Hematopoietic multipotent progenitor cell treated with erythropoietin and hydrocortisone succinate and interleukin-3 and kit ligand, for 15 days (in vitro differentiated cells): ENCODE measurements at regions not wholly inside any gene's neighbourhood (a gene's known extent, or its start where the extent isn't known, plus 50 kb on each side); places are given as distances from the start of the nearest gene placed in this dataset.
A peak's percentile ranks its signal among the peaks of the same experiment; 100 is the strongest.
"Not testable (repeated sequence)": the region's sequence is repeated elsewhere in the genome, so short reads cannot be mapped to it uniquely, and the experiment has no call there.

Experiments
- DNase-seq: peaks from one replicate; pipeline ENCODE4 v3.0.0-alpha.2; 2015; ENCODE audit warnings: low spot score

DNA sequence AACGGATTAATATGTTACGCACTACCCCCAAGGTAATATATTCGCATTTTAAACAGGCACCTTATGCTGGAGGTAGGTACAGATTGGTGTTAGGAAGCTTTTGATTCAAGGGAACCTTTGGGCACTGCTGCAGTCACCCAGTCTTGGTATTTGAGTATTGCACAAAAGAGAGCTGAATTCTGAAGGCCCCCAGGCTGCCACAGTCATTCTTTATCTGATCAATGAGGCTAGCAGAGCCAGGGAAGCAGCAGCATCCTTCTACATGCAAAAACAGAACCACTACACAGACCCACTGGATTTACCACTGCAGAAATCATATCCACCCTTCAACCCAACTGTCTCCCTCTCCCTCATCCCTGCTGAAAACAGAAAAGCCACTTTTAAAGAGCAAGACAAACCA is 121.2 kb upstream of the GRIN3A start:
- DNase-seq, result no peak

DNA sequence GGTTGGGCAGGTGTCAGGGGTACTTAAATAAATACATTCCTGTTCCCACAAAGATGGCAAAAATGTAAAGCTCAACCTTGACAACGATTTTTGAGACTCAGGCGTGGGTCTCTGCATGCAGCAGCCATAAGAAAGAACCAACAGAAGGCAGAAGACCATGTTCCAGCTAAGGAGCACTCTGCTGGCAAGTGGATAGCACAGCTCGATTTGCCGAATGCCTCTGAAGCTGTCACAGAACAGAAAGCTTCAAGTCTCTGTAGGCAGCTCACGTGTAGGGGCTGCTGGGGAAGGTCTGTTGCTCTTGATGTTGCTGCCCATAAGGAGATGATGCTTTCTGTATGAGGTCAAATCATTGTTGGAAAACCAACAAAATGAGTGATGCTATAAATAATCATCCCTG is 119.6 kb upstream of the GRIN3A start:
- no peak for DNase-seq

DNA sequence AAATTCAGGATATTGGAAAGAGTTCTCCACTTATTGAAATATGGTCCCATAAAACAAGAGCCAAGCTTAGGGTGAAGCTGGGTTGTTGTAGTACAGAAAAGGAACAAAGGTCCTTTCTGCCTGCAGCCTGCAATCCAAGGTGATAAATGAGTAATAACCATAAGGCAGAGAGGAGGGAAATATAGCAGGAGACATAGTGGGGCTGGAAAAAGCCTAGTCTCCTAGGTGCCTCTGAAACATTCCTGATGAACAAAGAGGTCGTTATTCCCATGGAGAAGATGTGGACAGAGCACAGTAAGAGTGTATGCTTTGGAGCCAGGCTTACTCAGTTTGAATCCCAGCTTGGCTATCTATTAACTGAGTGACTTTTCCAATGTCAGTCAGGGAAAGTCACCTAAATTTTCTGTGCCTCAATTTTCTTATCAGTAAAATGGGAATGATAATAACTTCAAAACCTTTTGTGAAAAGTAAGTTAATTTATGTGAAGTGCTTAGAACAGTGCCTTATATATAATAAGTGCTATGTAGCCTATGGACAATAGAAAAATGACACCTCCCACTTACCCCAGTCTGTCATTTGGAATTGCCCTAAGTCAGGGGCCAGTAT is 110.8 kb upstream of the GRIN3A start:
- DNase-seq, result no peak

DNA sequence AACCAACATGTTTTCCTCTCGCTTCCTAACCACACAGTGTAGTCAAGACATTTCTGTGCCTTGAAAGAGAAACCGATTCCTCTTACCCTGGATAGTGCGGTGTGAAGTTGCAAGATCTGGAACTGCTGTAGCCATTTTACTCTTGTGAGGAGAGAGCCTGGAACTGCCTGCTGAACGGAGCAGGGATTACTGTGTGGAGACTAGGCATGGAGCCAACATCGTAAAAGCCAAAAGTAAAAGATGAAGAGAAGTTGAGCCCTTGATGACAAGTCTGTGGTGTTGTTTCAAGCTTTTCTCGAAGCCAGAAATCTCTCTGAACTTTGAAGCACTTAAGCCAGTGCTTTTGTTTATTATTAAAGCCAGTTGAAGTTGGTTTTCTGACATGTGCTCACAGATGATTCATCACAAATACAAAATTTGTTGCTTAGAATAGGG is 110.1 kb upstream of the GRIN3A start:
- DNase-seq, result no peak

DNA sequence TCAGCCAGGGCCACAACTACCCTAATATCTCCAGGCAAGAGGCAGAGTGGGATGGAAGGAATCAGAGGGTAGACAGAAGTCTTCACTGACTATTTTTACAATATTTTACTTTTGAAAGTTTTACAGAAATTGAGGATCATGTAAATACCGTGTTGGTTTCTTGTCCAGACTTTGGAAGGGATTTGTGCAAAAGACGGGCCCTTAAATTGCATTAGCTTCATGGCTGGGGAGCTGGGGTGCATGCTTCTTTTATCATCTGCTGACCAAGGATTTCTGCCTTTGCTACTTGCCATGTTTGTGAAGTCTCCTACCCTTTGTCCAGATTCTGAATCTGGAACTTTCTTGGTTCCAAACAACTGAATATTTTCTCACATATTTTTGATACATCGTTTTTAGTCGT is 107.7 kb upstream of the GRIN3A start:
- no peak for DNase-seq

DNA sequence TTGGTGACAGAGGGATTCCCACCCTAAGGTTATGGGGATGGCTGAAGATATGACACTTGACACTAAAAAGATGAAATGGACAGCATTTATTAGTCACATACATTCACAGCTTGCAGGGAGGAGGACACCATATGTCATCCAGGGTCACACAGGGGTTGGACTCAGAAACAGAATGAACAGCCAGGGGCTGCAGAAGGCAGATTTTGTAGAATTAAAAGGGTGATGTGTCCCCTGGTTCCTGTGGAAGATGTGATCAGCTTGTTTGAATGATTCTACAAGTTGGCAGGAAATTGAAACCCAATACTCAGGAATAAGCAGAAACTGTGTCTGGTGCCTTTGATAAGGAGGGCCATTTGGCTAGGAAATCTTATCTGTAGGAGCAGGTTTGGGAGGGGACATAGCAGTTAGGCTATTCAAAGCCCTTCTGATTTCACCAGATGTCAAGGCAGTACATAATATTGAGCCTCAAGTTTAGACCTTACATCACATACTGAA is 102.3 kb upstream of the GRIN3A start:
- peak; percentile 90 for DNase-seq

DNA sequence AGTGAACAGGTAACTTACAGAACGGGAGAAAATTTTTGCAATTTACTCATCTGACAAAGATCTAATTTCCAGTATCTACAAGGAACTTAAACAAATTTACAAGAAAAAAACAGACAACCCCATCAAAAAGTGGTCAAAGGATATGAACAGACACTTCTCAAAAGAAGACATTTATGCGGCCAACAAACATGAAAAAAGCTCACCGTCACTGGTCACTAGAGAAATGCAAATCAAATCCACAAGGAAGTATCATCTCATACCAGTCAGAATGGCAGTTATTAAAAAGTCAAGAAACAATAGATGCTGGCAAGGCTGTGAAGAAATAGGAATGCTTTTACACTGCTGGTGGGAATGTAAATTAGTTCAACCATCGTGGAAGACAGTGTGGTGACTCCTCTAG is 100.5 kb upstream of the GRIN3A start:
- not testable (repeated sequence) for DNase-seq

DNA sequence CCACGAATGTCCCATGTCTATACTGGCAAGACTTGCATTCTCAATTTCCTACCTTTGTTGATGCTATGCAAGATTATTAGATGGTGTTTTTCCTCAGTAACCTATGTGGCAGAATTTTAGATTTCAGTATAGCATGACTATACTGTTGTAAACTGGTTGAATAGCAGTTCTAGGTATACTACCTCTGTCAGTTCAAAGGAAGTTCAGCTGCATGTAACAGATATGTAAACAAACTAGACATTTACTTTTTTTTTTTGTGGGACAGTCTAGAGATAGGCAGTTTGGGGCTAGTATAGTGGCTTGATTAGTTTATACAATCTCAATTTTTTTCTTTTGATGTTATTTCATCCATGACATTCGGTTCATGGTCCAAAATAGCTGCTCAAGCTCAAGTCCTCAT is 97.6 kb upstream of the GRIN3A start:
- DNase-seq, result no peak

DNA sequence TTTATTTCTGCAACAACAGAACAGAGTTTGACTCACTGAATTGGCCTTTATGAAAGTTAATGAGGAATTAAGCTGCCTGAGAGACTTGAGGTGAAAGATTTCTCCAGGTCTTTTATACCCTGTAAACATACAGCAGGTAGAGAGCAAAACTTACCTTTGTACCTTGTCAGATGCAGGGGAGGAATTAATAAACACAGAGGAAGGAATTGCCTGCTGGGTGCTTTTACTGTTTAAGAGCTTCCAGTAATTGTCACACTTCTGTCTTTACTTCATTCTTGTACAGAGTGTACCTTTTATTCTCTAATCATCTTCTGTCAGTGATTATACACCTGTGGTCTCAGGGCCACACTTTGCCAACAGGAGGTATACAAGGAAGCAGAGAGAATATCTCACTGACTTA is 94.0 kb upstream of the GRIN3A start:
- DNase-seq, result no peak

DNA sequence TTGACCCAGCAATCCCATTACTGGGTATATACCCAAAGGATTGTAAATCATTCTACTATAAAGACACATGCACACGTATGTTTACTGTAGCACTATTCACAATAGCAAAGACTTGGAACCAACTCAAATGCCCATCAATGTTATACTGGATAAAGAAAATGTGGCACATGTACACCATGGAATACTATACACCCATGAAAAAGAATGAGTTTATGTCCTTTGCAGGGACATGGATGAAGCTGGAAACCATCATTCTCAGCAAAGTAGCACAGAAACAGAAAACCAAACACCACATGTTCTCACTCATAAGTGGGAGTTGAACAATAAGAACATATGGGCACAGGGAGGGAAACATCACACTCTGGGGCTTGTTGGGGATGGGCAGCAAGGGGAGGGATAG is 83.0 kb upstream of the GRIN3A start:
- DNase-seq, result not testable (repeated sequence)

DNA sequence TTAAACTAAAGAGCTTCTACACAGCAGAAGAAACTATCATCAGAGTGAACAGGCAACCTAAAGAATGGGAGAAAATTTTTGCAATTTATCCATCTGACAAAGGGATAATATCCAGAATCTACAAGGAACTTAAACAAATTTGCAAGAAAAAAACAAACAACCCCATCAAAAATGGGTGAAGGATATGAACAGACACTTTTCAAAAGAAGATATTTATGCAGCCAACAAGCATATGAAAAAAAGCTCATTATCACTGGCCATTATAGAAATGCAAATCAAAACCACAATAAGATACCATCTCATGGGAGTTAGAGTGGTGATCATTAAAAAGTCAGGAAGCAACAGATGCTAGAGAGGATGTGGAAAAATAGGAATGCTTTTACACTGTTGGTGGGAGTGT is 82.5 kb upstream of the GRIN3A start:
- not testable (repeated sequence) for DNase-seq

DNA sequence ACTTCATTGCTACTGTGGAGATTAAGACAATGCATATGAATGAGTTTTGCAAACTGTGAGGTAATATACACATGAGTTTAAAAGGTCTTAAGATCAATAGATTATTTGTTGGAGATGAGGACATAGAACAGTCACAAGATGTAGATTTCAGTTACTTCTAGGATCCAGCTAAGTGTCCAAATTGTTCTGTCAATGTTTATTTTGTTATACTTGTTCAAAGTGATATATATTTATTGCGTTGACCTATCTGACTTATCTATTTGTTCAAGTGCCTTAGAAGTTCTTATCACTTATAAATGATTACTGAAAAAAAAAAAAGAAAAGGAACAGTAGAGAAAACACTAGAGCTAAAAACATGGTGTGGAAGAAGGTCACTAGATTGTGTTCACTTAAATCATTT is 75.6 kb upstream of the GRIN3A start:
- no peak for DNase-seq

DNA sequence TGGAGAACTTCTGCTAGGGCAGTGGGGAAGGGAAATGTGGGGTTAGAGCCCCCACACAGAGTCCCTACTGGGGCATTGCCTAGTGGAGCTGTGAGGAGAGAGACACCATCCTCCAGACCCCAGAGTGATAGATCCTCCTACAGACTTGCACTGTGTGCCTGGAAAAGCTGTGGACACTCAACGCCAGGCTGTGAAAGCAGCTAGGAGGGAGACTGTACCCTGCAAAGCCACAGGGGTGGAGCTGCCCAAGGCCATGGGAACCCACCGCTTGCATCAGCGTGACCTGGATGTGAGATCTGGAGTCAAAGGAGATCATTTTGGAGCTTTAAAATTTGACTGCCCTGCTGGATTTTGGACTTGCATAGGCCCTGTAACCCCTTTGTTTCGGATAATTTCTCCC is 69.4 kb upstream of the GRIN3A start:
- not testable (repeated sequence) for DNase-seq

DNA sequence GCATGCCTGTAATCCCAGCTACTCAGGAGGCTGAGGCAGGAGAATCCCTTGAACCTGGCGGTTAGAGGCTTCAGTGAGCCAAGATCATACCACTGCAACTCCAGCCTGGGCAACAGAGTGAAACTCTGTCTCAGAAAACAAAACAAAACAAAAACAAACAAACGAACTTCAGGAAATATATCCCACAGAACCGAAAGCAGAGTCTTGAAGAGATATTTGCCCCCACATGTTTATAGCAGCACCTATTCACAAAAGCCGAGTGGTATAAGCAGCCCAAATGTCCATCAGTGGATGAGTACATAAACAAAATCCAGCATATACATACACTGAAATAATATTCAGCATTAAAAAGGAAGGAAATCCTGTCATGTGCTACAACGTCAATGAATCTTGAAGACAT is 57.6 kb upstream of the GRIN3A start:
- DNase-seq, result no peak

DNA sequence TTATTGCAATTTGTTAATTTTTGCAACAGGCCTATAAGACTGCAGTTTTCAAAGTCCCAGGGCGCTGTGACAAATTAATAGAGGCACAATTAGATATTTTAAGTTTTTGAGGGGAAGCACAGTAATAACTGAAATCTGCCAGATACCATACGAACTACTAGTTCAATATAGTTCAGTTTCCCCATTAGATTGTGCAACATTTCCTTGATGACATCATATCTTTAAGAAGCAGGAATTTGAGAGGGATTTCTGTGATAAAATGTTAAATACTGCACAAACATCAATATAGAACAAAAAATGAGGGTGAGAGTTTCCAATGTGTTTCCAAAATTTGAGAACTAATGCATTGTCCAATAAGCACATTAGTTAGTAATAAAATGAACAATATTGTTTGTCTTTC is 56.7 kb upstream of the GRIN3A start:
- no peak for DNase-seq

DNA sequence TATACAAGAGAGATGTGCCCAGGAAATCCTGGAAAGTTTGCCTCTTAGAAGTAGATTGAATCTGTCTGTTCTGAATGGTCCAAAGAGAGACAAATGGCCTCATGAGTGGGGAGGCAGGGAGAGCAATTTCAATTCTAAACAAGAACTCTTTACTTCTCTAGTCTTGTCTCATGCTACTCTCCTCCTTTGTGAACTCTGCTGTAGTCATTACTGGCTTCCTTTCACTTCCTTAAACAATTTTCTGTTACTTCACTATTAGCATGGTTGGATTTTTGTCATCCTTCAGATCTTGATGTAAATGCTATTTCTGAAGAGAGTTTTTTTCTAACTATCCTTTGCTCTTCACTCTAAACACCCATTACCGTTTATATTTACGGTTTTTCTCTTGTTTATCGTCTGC is 54.0 kb upstream of the GRIN3A start:
- DNase-seq, result no peak

DNA sequence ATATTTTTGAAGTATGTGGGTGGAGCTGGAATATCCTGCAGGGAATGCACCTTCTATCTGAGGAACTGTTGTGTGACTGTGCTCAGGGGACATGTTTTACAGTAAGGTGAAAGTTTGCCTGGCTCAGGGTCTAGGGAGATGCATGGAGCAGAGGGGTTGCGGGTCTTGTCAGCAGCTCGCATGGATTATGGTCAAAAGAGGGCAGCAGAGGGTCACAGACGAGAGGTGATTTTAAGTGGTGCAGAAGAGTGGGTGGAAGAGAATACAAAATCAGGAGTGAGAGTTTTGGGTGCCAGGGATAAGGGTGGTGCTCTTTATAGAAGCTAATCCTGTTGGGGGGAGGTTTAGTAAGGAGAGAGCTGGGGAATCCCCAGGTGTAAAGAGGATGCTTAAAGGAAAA is 53.5 kb upstream of the GRIN3A start:
- DNase-seq, result peak; percentile 62

DNA sequence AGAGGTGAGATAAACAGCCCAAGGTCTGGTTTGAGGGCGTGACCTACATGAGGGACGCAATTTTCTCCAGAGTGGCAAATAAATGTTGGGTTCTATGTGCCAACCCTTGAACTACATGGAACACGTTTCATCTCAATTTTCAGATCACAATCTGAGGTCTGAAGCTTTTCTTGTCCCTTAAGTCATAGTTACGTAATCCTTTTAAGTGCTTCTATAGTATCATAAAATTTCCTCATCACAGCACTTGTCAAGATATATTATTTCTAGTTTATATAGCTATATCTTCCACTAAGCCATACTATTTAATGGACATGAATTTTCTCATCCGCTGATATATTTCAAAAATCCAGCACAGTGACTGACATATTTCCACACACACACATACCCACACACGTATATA is 53.1 kb upstream of the GRIN3A start:
- DNase-seq, result no peak
